Keratinocyte (primary cell): ENCODE measurements at regions not wholly inside any gene's neighbourhood (a gene's known extent, or its start where the extent isn't known, plus 50 kb on each side); places are given as distances from the start of the nearest gene placed in this dataset.

ENCODE experiments used
- DNase-seq: peaks from one replicate; pipeline ENCODE4 v3.0.0-alpha.2; 2011; ENCODE audit warnings: low read depth, missing footprints, low spot score
- FAIRE-seq: peaks from 2 replicates; lab custom pipeline; 2011; peaks lifted over from hg19 to GRCh38; lab: Jason Lieb, UNC
- H2AFZ ChIP-seq: 2 replicates; pipeline ENCODE4 v1.6.0; 2012; ENCODE audit warnings: low read length, control low read depth, inconsistent platforms; ENCODE audit not compliant: control insufficient read depth
- H3K27ac ChIP-seq: 2 replicates; pipeline ENCODE4 v1.5.1; 2011; ENCODE audit warnings: low read length; ENCODE audit not compliant: control insufficient read depth, insufficient read depth
- H3K27me3 ChIP-seq: 3 replicates; pipeline ENCODE4 v1.6.0; 2011; ENCODE audit warnings: low read length; ENCODE audit not compliant: control insufficient read depth, insufficient read depth; ENCODE audit errors: extremely low read depth
- H3K36me3 ChIP-seq, 2 experiments: 2 replicates in 1 of 2; 3 replicates in 1 of 2; pipeline ENCODE4 v1.5.1; 2011; ENCODE audit warnings: low read length in 2 of 2, mild to moderate bottlenecking in 1 of 2; ENCODE audit not compliant: control insufficient read depth in 2 of 2, insufficient read depth in 2 of 2; ENCODE audit errors: extremely low read depth in 1 of 2
- H3K4me1 ChIP-seq: 3 replicates; pipeline ENCODE4 v1.5.1; 2011; ENCODE audit warnings: low read length; ENCODE audit not compliant: control insufficient read depth, insufficient read depth; ENCODE audit errors: extremely low read depth
- H3K4me2 ChIP-seq: 3 replicates; pipeline ENCODE4 v1.6.0; 2011; ENCODE audit warnings: low read depth, low read length; ENCODE audit not compliant: control insufficient read depth, insufficient read depth; ENCODE audit errors: extremely low read depth
- H3K4me3 ChIP-seq, 3 experiments: fragments of 200-600 bp in 1 of 3; sonication (generic) in 1 of 3; 2 replicates in 2 of 3; 3 replicates in 1 of 3; pipeline ENCODE4 v1.5.1; 2011 to 2016; ENCODE audit warnings: low read length in 3 of 3, mild to moderate bottlenecking in 3 of 3, control low read depth in 2 of 3, inconsistent platforms in 1 of 3, low read depth in 1 of 3, mixed read lengths in 1 of 3, mixed run types in 1 of 3, moderate library complexity in 1 of 3; ENCODE audit not compliant: control insufficient read depth in 2 of 3, insufficient read depth in 2 of 3; ENCODE audit errors: extremely low read depth in 1 of 3
- H3K79me2 ChIP-seq: 2 replicates; pipeline ENCODE4 v1.6.0; 2012; ENCODE audit warnings: low read length; ENCODE audit not compliant: control insufficient read depth, insufficient read depth
- H3K9ac ChIP-seq: 3 replicates; pipeline ENCODE4 v1.6.0; 2011; ENCODE audit warnings: low read length; ENCODE audit not compliant: control insufficient read depth, insufficient read depth; ENCODE audit errors: extremely low read depth
- H3K9me1 ChIP-seq: 3 replicates; pipeline ENCODE4 v1.6.0; 2011; ENCODE audit warnings: low read length; ENCODE audit not compliant: control insufficient read depth, insufficient read depth; ENCODE audit errors: extremely low read depth
- H3K9me3 ChIP-seq: 2 replicates; pipeline ENCODE4 v1.5.1; 2012; ENCODE audit warnings: low read depth, low read length; ENCODE audit not compliant: control insufficient read depth
- H4K20me1 ChIP-seq: 3 replicates; pipeline ENCODE4 v1.6.0; 2011; ENCODE audit warnings: low read length; ENCODE audit not compliant: control insufficient read depth, insufficient read depth; ENCODE audit errors: extremely low read depth
- EZH2 ChIP-seq: IDR thresholded peaks from one replicate; pipeline ENCODE4 v1.6.1; 2012; ENCODE audit warnings: inconsistent platforms, mild to moderate bottlenecking, low read length, moderate library complexity
- dilution Hi-C: fragments of 300-500 bp; cut with MboI; formaldehyde crosslinking; loops from one replicate; pipeline ENCODE4 v1.7.0; 2020; ENCODE audit warnings: low sequenced_read_pairs; ENCODE audit not compliant: extremely low pct_ligation_motif_present
- TF ChIP-seq, protein P1 (sequence below), 3 experiments: IDR thresholded peaks in 1 of 3; conservative IDR thresholded peaks in 1 of 3; optimal IDR thresholded peaks in 1 of 3; 2 replicates in 2 of 3; 3 replicates in 1 of 3; pipeline versions ENCODE3 to v1.5.1; 2011; ENCODE audit warnings: low read length in 3 of 3, mild to moderate bottlenecking in 3 of 3, moderate library complexity in 2 of 3, control low read depth in 1 of 3, inconsistent platforms in 1 of 3; ENCODE audit not compliant: insufficient read depth in 2 of 3; ENCODE audit errors: extremely low read depth in 1 of 3

DNA sequence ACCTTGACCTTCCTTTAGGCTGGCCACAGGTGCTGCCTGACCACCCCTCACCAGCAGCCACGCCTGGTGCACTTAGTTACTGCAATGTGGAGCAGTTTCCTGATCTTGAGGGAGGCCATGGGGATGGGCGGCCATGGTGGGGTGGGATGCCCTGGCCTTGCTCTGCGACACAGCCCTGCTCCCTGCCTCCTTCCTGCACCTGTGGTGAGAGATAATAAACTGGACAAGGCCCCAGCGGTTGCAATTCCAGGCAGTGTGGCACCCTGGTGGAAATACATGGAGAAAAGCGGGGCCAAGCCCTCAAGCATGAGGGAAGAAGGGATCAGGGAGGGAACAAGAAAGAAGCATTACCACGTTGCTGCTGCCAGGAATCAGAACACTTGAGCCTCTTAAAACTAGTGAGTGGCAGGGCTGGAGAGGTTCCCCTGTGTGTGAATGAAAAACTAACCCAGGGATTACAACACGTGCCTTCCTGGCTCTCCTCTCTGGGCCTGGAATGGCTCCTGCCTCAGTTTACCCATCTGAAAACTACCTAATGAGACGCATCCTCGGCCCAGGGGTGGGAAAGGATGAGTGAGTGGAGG is 213.2 kb downstream of the LY86 start:
- dilution Hi-C loops = no loop called here
- TF ChIP-seq, protein P1, sequence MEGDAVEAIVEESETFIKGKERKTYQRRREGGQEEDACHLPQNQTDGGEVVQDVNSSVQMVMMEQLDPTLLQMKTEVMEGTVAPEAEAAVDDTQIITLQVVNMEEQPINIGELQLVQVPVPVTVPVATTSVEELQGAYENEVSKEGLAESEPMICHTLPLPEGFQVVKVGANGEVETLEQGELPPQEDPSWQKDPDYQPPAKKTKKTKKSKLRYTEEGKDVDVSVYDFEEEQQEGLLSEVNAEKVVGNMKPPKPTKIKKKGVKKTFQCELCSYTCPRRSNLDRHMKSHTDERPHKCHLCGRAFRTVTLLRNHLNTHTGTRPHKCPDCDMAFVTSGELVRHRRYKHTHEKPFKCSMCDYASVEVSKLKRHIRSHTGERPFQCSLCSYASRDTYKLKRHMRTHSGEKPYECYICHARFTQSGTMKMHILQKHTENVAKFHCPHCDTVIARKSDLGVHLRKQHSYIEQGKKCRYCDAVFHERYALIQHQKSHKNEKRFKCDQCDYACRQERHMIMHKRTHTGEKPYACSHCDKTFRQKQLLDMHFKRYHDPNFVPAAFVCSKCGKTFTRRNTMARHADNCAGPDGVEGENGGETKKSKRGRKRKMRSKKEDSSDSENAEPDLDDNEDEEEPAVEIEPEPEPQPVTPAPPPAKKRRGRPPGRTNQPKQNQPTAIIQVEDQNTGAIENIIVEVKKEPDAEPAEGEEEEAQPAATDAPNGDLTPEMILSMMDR (optimal IDR thresholded peaks at IDR 0.05 in 1 of 3, IDR thresholded peaks at IDR 0.05 in 1 of 3, conservative IDR thresholded peaks at IDR 0.05 in 1 of 3; ENCODE audit: extremely low read depth in 1 of 3, insufficient read depth in 2 of 3, low read length in 3 of 3) = no peak
- TF ChIP-seq EZH2 = no peak
- Histone ChIP-seq H2AFZ (no peak overlapping the region), H3K4me2 (no peak overlapping the region), H3K27ac (no peak overlapping the region), H3K9me1 (no peaks in the 10 kb centered on the region), H3K36me3 (no peaks in the 10 kb centered on the region), H3K79me2 (no peaks in the 10 kb centered on the region), H3K4me3 (no peak overlapping the region), H3K9me3 (no peaks in the 10 kb centered on the region), H3K9ac (no peak overlapping the region), H3K4me1 (peaks cover 30% of the 10 kb centered on the region), H4K20me1 (no peaks in the 10 kb centered on the region), H3K27me3 (no peaks in the 10 kb centered on the region)
- DNase-seq (no peak), FAIRE-seq (no peak)

DNA sequence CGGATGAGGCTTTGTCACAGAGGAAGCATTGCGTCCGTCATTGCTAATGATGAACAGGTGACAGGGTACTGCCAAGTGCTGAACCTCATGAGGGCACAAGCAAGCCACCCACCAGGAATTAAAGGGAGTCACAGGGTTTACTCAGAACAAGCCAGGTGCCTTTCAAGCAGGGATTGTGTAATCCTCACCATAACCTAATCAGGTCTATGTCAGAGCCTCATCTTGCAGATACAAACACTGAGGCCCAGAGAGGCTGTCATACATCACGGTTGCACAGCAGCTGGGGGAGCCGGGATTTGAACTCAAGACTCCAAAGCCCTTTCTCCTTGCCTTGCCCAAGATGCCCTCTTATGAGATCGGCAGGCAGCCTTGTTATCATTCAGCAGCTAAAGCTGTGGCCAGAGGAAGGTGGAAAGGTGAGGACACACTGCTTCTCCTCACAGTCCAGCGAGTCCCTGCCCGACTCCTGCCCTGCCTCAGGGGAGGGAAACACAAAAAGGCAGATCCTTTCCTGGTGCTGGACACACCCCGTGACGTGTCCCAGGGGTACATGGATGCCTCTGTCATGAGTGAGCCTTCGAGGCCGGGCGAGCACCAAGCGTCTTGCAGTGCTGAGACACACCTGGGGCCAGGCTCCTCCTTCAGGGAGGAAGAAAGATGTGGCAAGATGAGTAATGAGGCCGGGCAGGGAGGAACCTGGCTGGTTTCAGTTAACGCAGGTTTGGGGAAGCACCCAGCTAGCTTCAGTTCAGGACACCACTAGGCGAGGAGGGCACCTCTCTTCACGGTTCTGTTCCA is 214.9 kb downstream of the LY86 start:
- FAIRE-seq (peak; percentile 97), DNase-seq (peak; percentile 100)
- H3K4me3 ChIP-seq = no peak overlapping the region
- peak overlapping the region; percentile 60 for H2AFZ ChIP-seq
- H3K79me2 ChIP-seq = no peaks in the 10 kb centered on the region
- dilution Hi-C loops = no loop called here
- no peaks in the 10 kb centered on the region for H4K20me1 ChIP-seq
- peaks cover 26% of the 10 kb centered on the region for H3K4me1 ChIP-seq
- H3K9me1 ChIP-seq = no peaks in the 10 kb centered on the region
- H3K9ac ChIP-seq = peak overlapping the region; percentile 78
- no peaks in the 10 kb centered on the region for H3K36me3 ChIP-seq
- TF ChIP-seq EZH2 = no peak
- TF ChIP-seq, protein P1 (optimal IDR thresholded peaks at IDR 0.05 in 1 of 3, IDR thresholded peaks at IDR 0.05 in 1 of 3, conservative IDR thresholded peaks at IDR 0.05 in 1 of 3; ENCODE audit: extremely low read depth in 1 of 3, insufficient read depth in 2 of 3, low read length in 3 of 3) = peak in 2 of 3 experiments; percentile 19 to 28
- H3K9me3 ChIP-seq = no peaks in the 10 kb centered on the region
- H3K27ac ChIP-seq = peak overlapping the region; percentile 99
- H3K4me2 ChIP-seq = peak overlapping the region; percentile 72
- no peaks in the 10 kb centered on the region for H3K27me3 ChIP-seq
